ENCODE measurements at regions not wholly inside any gene's neighbourhood (a gene's known extent, or its start where the extent isn't known, plus 50 kb on each side); places are given as distances from the start of the nearest gene placed in this dataset.
"Not testable (repeated sequence)": the region's sequence is repeated elsewhere in the genome, so short reads cannot be mapped to it uniquely, and the experiment has no call there.

- DNase-seq (ENCODE audit: low read depth, low spot score), result no peak
Measured at GRCh38 chr13:97537110-97537509, 103.1 kb downstream of the RAP2A start.

GRCh38 chr13:97538203-97538602, 104.2 kb downstream of the RAP2A start:
- no peak overlapping the region for H3K9ac ChIP-seq (ENCODE audit: insufficient read length, low read depth)
- H3K27me3 ChIP-seq (ENCODE audit: insufficient read depth, insufficient read length), result no peaks in the 10 kb centered on the region
- H3K36me3 ChIP-seq (ENCODE audit: insufficient read depth, insufficient read length, low read length), result no peaks in the 10 kb centered on the region
- no peak overlapping the region for H3K4me3 ChIP-seq (ENCODE audit: insufficient read length, low read depth)
- no peak for TF ChIP-seq YY1 (IDR thresholded peaks at IDR 0.05; ENCODE audit: insufficient read depth, insufficient read length)
- no peak for TF ChIP-seq ZNF274 (IDR thresholded peaks at IDR 0.05; ENCODE audit: low read depth, low read length)
- TF ChIP-seq SUZ12 (IDR thresholded peaks at IDR 0.05; ENCODE audit: extremely low read depth, insufficient read depth, insufficient read length), result no peak
- H3K4me1 ChIP-seq (ENCODE audit: insufficient read depth, insufficient read length), result no peaks in the 10 kb centered on the region
- DNase-seq (ENCODE audit: low read depth, low spot score), result no peak
- H3K9me3 ChIP-seq (ENCODE audit: insufficient read depth, low read length), result no peaks in the 10 kb centered on the region

More at GRCh38 chr13:97537110-97537509, 103.1 kb downstream of the RAP2A start:
- TF ChIP-seq SUZ12 (IDR thresholded peaks at IDR 0.05; ENCODE audit: extremely low read depth, insufficient read depth, insufficient read length) (no peak), YY1 (IDR thresholded peaks at IDR 0.05; ENCODE audit: insufficient read depth, insufficient read length) (no peak), ZNF274 (IDR thresholded peaks at IDR 0.05; ENCODE audit: low read depth, low read length) (no peak)
- Histone ChIP-seq H3K9ac (ENCODE audit: insufficient read length, low read depth) (no peak overlapping the region), H3K36me3 (ENCODE audit: insufficient read depth, insufficient read length, low read length) (no peaks in the 10 kb centered on the region), H3K4me1 (ENCODE audit: insufficient read depth, insufficient read length) (no peaks in the 10 kb centered on the region), H3K9me3 (ENCODE audit: insufficient read depth, low read length) (no peaks in the 10 kb centered on the region), H3K4me3 (ENCODE audit: insufficient read length, low read depth) (no peak overlapping the region), H3K27me3 (ENCODE audit: insufficient read depth, insufficient read length) (no peaks in the 10 kb centered on the region)

- no peak overlapping the region for H3K4me3 ChIP-seq (ENCODE audit: insufficient read length, low read depth)
- H3K36me3 ChIP-seq (ENCODE audit: insufficient read depth, insufficient read length, low read length), result no peaks in the 10 kb centered on the region
- no peak overlapping the region for H3K9ac ChIP-seq (ENCODE audit: insufficient read length, low read depth)
- no peaks in the 10 kb centered on the region for H3K4me1 ChIP-seq (ENCODE audit: insufficient read depth, insufficient read length)
- TF ChIP-seq SUZ12 (IDR thresholded peaks at IDR 0.05; ENCODE audit: extremely low read depth, insufficient read depth, insufficient read length), result no peak
- H3K27me3 ChIP-seq (ENCODE audit: insufficient read depth, insufficient read length), result no peaks in the 10 kb centered on the region
- no peak for DNase-seq (ENCODE audit: low read depth, low spot score)
- no peaks in the 10 kb centered on the region for H3K9me3 ChIP-seq (ENCODE audit: insufficient read depth, low read length)
Measured at GRCh38 chr13:97539651-97540610, 106.0 kb downstream of the RAP2A start.

GRCh38 chr13:97540696-97541095, 106.7 kb downstream of the RAP2A start:
- no peak overlapping the region for H3K9ac ChIP-seq (ENCODE audit: insufficient read length, low read depth)
- no peaks in the 10 kb centered on the region for H3K4me1 ChIP-seq (ENCODE audit: insufficient read depth, insufficient read length)
- no peaks in the 10 kb centered on the region; the same call in 1 of the 2 replicates for H3K9me3 ChIP-seq (ENCODE audit: insufficient read depth, low read length)
- H3K27me3 ChIP-seq (ENCODE audit: insufficient read depth, insufficient read length), result no peaks in the 10 kb centered on the region
- no peak overlapping the region for H3K4me3 ChIP-seq (ENCODE audit: insufficient read length, low read depth)
- TF ChIP-seq SUZ12 (IDR thresholded peaks at IDR 0.05; ENCODE audit: extremely low read depth, insufficient read depth, insufficient read length), result no peak
- no peak for TF ChIP-seq YY1 (IDR thresholded peaks at IDR 0.05; ENCODE audit: insufficient read depth, insufficient read length)
- TF ChIP-seq ZNF274 (IDR thresholded peaks at IDR 0.05; ENCODE audit: low read depth, low read length), result no peak
- no peaks in the 10 kb centered on the region for H3K36me3 ChIP-seq (ENCODE audit: insufficient read depth, insufficient read length, low read length)
- no peak for DNase-seq (ENCODE audit: low read depth, low spot score)

- DNase-seq (ENCODE audit: low read depth, low spot score), result no peak
- Histone ChIP-seq H3K9me3 (ENCODE audit: insufficient read depth, low read length) (no peaks in the 10 kb centered on the region; the same call in 1 of the 2 replicates), H3K9ac (ENCODE audit: insufficient read length, low read depth) (no peak overlapping the region), H3K27me3 (ENCODE audit: insufficient read depth, insufficient read length) (no peaks in the 10 kb centered on the region), H3K36me3 (ENCODE audit: insufficient read depth, insufficient read length, low read length) (no peaks in the 10 kb centered on the region), H3K4me3 (ENCODE audit: insufficient read length, low read depth) (no peak overlapping the region), H3K4me1 (ENCODE audit: insufficient read depth, insufficient read length) (no peaks in the 10 kb centered on the region)
- no peak for TF ChIP-seq YY1 (IDR thresholded peaks at IDR 0.05; ENCODE audit: insufficient read depth, insufficient read length)
- no peak for TF ChIP-seq SUZ12 (IDR thresholded peaks at IDR 0.05; ENCODE audit: extremely low read depth, insufficient read depth, insufficient read length)
- no peak for TF ChIP-seq ZNF274 (IDR thresholded peaks at IDR 0.05; ENCODE audit: low read depth, low read length)
Measured at GRCh38 chr13:97542102-97542685, 108.2 kb downstream of the RAP2A start.

- Histone ChIP-seq H3K9me3 (ENCODE audit: insufficient read depth, low read length) (no peaks in the 10 kb centered on the region; the same call in 1 of the 2 replicates), H3K27me3 (ENCODE audit: insufficient read depth, insufficient read length) (no peaks in the 10 kb centered on the region), H3K36me3 (ENCODE audit: insufficient read depth, insufficient read length, low read length) (no peaks in the 10 kb centered on the region), H3K4me3 (ENCODE audit: insufficient read length, low read depth) (no peak overlapping the region), H3K9ac (ENCODE audit: insufficient read length, low read depth) (no peak overlapping the region), H3K4me1 (ENCODE audit: insufficient read depth, insufficient read length) (no peaks in the 10 kb centered on the region)
- TF ChIP-seq SUZ12 (IDR thresholded peaks at IDR 0.05; ENCODE audit: extremely low read depth, insufficient read depth, insufficient read length) (no peak), YY1 (IDR thresholded peaks at IDR 0.05; ENCODE audit: insufficient read depth, insufficient read length) (no peak), ZNF274 (IDR thresholded peaks at IDR 0.05; ENCODE audit: low read depth, low read length) (no peak)
- no peak for DNase-seq (ENCODE audit: low read depth, low spot score)
Measured at GRCh38 chr13:97544031-97544765, 110.2 kb downstream of the RAP2A start.

GRCh38 chr13:97544971-97545499, 111.1 kb downstream of the RAP2A start:
- not testable (repeated sequence) for H3K9ac ChIP-seq (ENCODE audit: insufficient read length, low read depth); H3K36me3 ChIP-seq (ENCODE audit: insufficient read depth, insufficient read length, low read length); H3K27me3 ChIP-seq (ENCODE audit: insufficient read depth, insufficient read length); DNase-seq (ENCODE audit: low read depth, low spot score); H3K9me3 ChIP-seq (ENCODE audit: insufficient read depth, low read length); H3K4me1 ChIP-seq (ENCODE audit: insufficient read depth, insufficient read length); H3K4me3 ChIP-seq (ENCODE audit: insufficient read length, low read depth)

Data from NT2/D1 (cell line).